ENCODE measurements at regions not wholly inside any gene's neighbourhood (a gene's known extent, or its start where the extent isn't known, plus 50 kb on each side); places are given as distances from the start of the nearest gene placed in this dataset.

GRCh38 chr20:57848282-57848681 is 138.5 kb upstream of the PMEPA1 start:
- H3K4me3 ChIP-seq (ENCODE audit: low read depth, low read length) = no peak overlapping the region
- no peak for DNase-seq (ENCODE audit: low read depth)
- TF ChIP-seq POLR2A (IDR thresholded peaks at IDR 0.05; ENCODE audit: extremely low read depth, insufficient read length) (no peak), CTCF (IDR thresholded peaks at IDR 0.05; ENCODE audit: low read depth, low read length) (no peak), MAX (IDR thresholded peaks at IDR 0.05; ENCODE audit: low read depth, low read length) (no peak), MYC (IDR thresholded peaks at IDR 0.05; ENCODE audit: low read depth, low read length) (no peak)

GRCh38 chr20:57847104-57847503 is 137.3 kb upstream of the PMEPA1 start:
- DNase-seq (ENCODE audit: low read depth) = no peak
- no peak overlapping the region for H3K4me3 ChIP-seq (ENCODE audit: low read depth, low read length)
- TF ChIP-seq MYC (IDR thresholded peaks at IDR 0.05; ENCODE audit: low read depth, low read length) = no peak
- no peak for TF ChIP-seq POLR2A (IDR thresholded peaks at IDR 0.05; ENCODE audit: extremely low read depth, insufficient read length)
- no peak for TF ChIP-seq MAX (IDR thresholded peaks at IDR 0.05; ENCODE audit: low read depth, low read length)
- no peak for TF ChIP-seq CTCF (IDR thresholded peaks at IDR 0.05; ENCODE audit: low read depth, low read length)

GRCh38 chr20:57844626-57845596 is 135.1 kb upstream of the PMEPA1 start:
- TF ChIP-seq MYC (IDR thresholded peaks at IDR 0.05; ENCODE audit: low read depth, low read length) (no peak), CTCF (IDR thresholded peaks at IDR 0.05; ENCODE audit: low read depth, low read length) (no peak), POLR2A (IDR thresholded peaks at IDR 0.05; ENCODE audit: extremely low read depth, insufficient read length) (no peak), MAX (IDR thresholded peaks at IDR 0.05; ENCODE audit: low read depth, low read length) (no peak)
- no peak overlapping the region for H3K4me3 ChIP-seq (ENCODE audit: low read depth, low read length)
- no peak for DNase-seq (ENCODE audit: low read depth)

- TF ChIP-seq CTCF (IDR thresholded peaks at IDR 0.05; ENCODE audit: low read depth, low read length) (no peak), MAX (IDR thresholded peaks at IDR 0.05; ENCODE audit: low read depth, low read length) (no peak), POLR2A (IDR thresholded peaks at IDR 0.05; ENCODE audit: extremely low read depth, insufficient read length) (no peak), MYC (IDR thresholded peaks at IDR 0.05; ENCODE audit: low read depth, low read length) (no peak)
- H3K4me3 ChIP-seq (ENCODE audit: low read depth, low read length) = no peak overlapping the region
- no peak for DNase-seq (ENCODE audit: low read depth)
Observed at GRCh38 chr20:57843941-57844625, 134.3 kb upstream of the PMEPA1 start.

GRCh38 chr20:57842720-57843119 is 132.9 kb upstream of the PMEPA1 start:
- TF ChIP-seq MAX (IDR thresholded peaks at IDR 0.05; ENCODE audit: low read depth, low read length) (no peak), MYC (IDR thresholded peaks at IDR 0.05; ENCODE audit: low read depth, low read length) (no peak), CTCF (IDR thresholded peaks at IDR 0.05; ENCODE audit: low read depth, low read length) (no peak), POLR2A (IDR thresholded peaks at IDR 0.05; ENCODE audit: extremely low read depth, insufficient read length) (no peak)
- DNase-seq (ENCODE audit: low read depth) = no peak
- H3K4me3 ChIP-seq (ENCODE audit: low read depth, low read length) = no peak overlapping the region

Measured in NB4 (cell line).